ENCODE measurements at regions not wholly inside any gene's neighbourhood (a gene's known extent, or its start where the extent isn't known, plus 50 kb on each side); places are given as distances from the start of the nearest gene placed in this dataset.

DNA sequence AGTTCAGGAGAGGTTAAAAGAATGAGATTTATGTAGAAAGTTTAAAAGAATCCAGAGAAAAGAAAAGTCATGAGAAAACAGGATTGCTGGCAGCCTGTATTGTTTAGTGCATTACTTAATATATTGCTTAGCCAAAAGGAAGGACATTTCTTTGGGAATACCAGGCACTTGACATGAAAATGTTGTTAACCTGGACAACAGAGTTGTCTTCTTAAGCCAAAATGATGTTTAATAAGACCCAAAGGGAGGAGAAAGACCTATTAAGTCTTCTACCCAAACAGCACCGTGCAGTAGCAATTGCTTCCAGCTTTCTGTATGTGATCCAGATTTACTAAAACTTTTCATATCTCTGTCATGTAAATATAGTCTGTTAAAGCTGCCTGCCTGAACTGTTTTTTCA lies 74.0 kb upstream of the PRLR start:
- H3K4me3 ChIP-seq (replicated peaks in 1 of 4; ENCODE audit: control extremely low read depth in 1 of 4, insufficient read depth in 1 of 4, low read depth in 3 of 4, low read length in 4 of 4) = no peak overlapping the region
- H3K27ac ChIP-seq (ENCODE audit: insufficient read depth, low read length) = no peak overlapping the region
- H3K36me3 ChIP-seq (ENCODE audit: control insufficient read depth, insufficient read depth, low read length) = no peaks in the 10 kb centered on the region
- H3K79me2 ChIP-seq (ENCODE audit: control insufficient read depth, insufficient read depth, low read length) = no peaks in the 10 kb centered on the region
- no peak for DNase-seq (ENCODE audit: low read depth in 2 of 2)
- no peaks in the 10 kb centered on the region for H3K4me1 ChIP-seq (ENCODE audit: control insufficient read depth, extremely low read depth, insufficient read depth, low read length)
- H4K20me1 ChIP-seq (ENCODE audit: control insufficient read depth, extremely low read depth, insufficient read depth, low read length) = no peaks in the 10 kb centered on the region
- no peaks in the 10 kb centered on the region for H3K27me3 ChIP-seq (ENCODE audit: control insufficient read depth, insufficient read depth, low read length)
- TF ChIP-seq, protein P1, sequence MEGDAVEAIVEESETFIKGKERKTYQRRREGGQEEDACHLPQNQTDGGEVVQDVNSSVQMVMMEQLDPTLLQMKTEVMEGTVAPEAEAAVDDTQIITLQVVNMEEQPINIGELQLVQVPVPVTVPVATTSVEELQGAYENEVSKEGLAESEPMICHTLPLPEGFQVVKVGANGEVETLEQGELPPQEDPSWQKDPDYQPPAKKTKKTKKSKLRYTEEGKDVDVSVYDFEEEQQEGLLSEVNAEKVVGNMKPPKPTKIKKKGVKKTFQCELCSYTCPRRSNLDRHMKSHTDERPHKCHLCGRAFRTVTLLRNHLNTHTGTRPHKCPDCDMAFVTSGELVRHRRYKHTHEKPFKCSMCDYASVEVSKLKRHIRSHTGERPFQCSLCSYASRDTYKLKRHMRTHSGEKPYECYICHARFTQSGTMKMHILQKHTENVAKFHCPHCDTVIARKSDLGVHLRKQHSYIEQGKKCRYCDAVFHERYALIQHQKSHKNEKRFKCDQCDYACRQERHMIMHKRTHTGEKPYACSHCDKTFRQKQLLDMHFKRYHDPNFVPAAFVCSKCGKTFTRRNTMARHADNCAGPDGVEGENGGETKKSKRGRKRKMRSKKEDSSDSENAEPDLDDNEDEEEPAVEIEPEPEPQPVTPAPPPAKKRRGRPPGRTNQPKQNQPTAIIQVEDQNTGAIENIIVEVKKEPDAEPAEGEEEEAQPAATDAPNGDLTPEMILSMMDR (conservative IDR thresholded peaks at IDR 0.05 in 1 of 2, IDR thresholded peaks at IDR 0.05 in 1 of 2; ENCODE audit: low read depth in 1 of 2, low read length in 2 of 2) = no peak
- no peak for TF ChIP-seq EZH2 (IDR thresholded peaks at IDR 0.05; ENCODE audit: low read length, missing control alignments)
- H3K4me2 ChIP-seq (ENCODE audit: extremely low read depth, insufficient read depth, low read length) = no peak overlapping the region
- no peak overlapping the region for H2AFZ ChIP-seq (ENCODE audit: low read length)
- H3K9me3 ChIP-seq (ENCODE audit: control insufficient read depth, insufficient read depth, low read depth, low read length) = no peaks in the 10 kb centered on the region
- no peak overlapping the region for H3K9ac ChIP-seq (ENCODE audit: insufficient read depth, low read length)

DNA sequence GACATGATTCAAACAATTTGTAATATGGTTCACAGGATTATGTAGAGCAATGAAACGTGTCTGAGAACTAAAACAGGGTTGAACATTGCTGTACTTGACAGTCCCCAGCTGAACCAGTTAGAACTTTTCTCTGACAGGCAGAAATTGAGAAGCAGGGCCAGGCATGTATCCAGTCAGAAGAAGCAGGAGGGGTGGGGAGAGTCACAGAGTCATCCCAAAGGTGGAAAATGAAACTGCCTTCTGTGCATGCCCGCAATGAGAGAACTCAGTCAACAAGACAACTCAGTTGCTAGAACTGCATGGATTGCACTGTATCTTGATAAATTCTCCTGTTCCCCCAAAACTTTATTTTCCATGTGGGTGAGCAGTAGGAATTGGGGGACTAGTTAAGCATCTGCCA lies 72.9 kb upstream of the PRLR start:
- no peak for DNase-seq (ENCODE audit: low read depth in 2 of 2)
- H4K20me1 ChIP-seq (ENCODE audit: control insufficient read depth, extremely low read depth, insufficient read depth, low read length) = no peaks in the 10 kb centered on the region
- no peak overlapping the region for H3K4me3 ChIP-seq (replicated peaks in 1 of 4; ENCODE audit: control extremely low read depth in 1 of 4, insufficient read depth in 1 of 4, low read depth in 3 of 4, low read length in 4 of 4)
- H3K27me3 ChIP-seq (ENCODE audit: control insufficient read depth, insufficient read depth, low read length) = no peaks in the 10 kb centered on the region
- no peaks in the 10 kb centered on the region for H3K4me1 ChIP-seq (ENCODE audit: control insufficient read depth, extremely low read depth, insufficient read depth, low read length)
- no peaks in the 10 kb centered on the region for H3K9me3 ChIP-seq (ENCODE audit: control insufficient read depth, insufficient read depth, low read depth, low read length)
- no peak overlapping the region for H2AFZ ChIP-seq (ENCODE audit: low read length)
- no peaks in the 10 kb centered on the region for H3K36me3 ChIP-seq (ENCODE audit: control insufficient read depth, insufficient read depth, low read length)
- H3K27ac ChIP-seq (ENCODE audit: insufficient read depth, low read length) = no peak overlapping the region
- no peaks in the 10 kb centered on the region for H3K79me2 ChIP-seq (ENCODE audit: control insufficient read depth, insufficient read depth, low read length)
- no peak overlapping the region for H3K9ac ChIP-seq (ENCODE audit: insufficient read depth, low read length)
- TF ChIP-seq, protein P1 (conservative IDR thresholded peaks at IDR 0.05 in 1 of 2, IDR thresholded peaks at IDR 0.05 in 1 of 2; ENCODE audit: low read depth in 1 of 2, low read length in 2 of 2) = no peak
- no peak for TF ChIP-seq EZH2 (IDR thresholded peaks at IDR 0.05; ENCODE audit: low read length, missing control alignments)
- no peak overlapping the region for H3K4me2 ChIP-seq (ENCODE audit: extremely low read depth, insufficient read depth, low read length)

- Histone ChIP-seq H4K20me1 (ENCODE audit: control insufficient read depth, extremely low read depth, insufficient read depth, low read length) (no peaks in the 10 kb centered on the region), H3K27ac (ENCODE audit: insufficient read depth, low read length) (no peak overlapping the region), H2AFZ (ENCODE audit: low read length) (no peak overlapping the region), H3K4me2 (ENCODE audit: extremely low read depth, insufficient read depth, low read length) (no peak overlapping the region), H3K27me3 (ENCODE audit: control insufficient read depth, insufficient read depth, low read length) (no peaks in the 10 kb centered on the region), H3K4me1 (ENCODE audit: control insufficient read depth, extremely low read depth, insufficient read depth, low read length) (no peaks in the 10 kb centered on the region), H3K79me2 (ENCODE audit: control insufficient read depth, insufficient read depth, low read length) (no peaks in the 10 kb centered on the region), H3K9ac (ENCODE audit: insufficient read depth, low read length) (no peak overlapping the region), H3K4me3 (replicated peaks in 1 of 4; ENCODE audit: control extremely low read depth in 1 of 4, insufficient read depth in 1 of 4, low read depth in 3 of 4, low read length in 4 of 4) (no peak overlapping the region), H3K36me3 (ENCODE audit: control insufficient read depth, insufficient read depth, low read length) (no peaks in the 10 kb centered on the region), H3K9me3 (ENCODE audit: control insufficient read depth, insufficient read depth, low read depth, low read length) (no peaks in the 10 kb centered on the region)
- DNase-seq (ENCODE audit: low read depth in 2 of 2) = no peak
- TF ChIP-seq, protein P1 (conservative IDR thresholded peaks at IDR 0.05 in 1 of 2, IDR thresholded peaks at IDR 0.05 in 1 of 2; ENCODE audit: low read depth in 1 of 2, low read length in 2 of 2) = no peak
- no peak for TF ChIP-seq EZH2 (IDR thresholded peaks at IDR 0.05; ENCODE audit: low read length, missing control alignments)
Measured at GRCh38 chr5:35302544-35302943, 72.3 kb upstream of the PRLR start.

Measured in fibroblast of lung (primary cell).